GM10266 (cell line): ENCODE measurements at regions not wholly inside any gene's neighbourhood (a gene's known extent, or its start where the extent isn't known, plus 50 kb on each side); places are given as distances from the start of the nearest gene placed in this dataset.

Experiments used
- DNase-seq: peaks from one replicate; pipeline ENCODE4 v3.0.0; 2012; ENCODE audit errors: extremely low spot score
- TF ChIP-seq, protein P1 (sequence below): IDR thresholded peaks from 2 replicates; pipeline ENCODE4 v1.5.1; 2012; ENCODE audit warnings: mild to moderate bottlenecking, low read depth; ENCODE audit not compliant: control insufficient read depth, insufficient read depth; ENCODE audit errors: missing control alignments

DNA sequence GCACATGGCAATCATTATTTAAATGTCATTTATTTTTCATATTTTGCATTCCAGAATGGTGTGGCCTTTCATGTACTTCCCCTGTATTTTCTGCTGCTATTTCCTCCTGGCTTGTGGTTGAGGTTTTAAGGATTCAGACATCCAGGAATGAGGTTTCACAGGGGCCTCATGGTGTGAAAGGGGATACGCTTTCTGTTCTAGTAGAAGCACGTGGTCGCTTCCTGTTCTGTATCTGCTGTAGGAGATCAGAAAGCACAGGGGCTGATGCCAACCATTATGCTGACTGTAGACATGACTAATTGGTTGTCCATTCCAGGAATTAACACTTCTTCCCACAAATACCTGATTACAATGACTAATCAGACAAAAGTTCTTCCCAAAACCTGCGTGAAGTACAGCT is 405.9 kb downstream of the SHISA9 start:
- TF ChIP-seq, protein P1, sequence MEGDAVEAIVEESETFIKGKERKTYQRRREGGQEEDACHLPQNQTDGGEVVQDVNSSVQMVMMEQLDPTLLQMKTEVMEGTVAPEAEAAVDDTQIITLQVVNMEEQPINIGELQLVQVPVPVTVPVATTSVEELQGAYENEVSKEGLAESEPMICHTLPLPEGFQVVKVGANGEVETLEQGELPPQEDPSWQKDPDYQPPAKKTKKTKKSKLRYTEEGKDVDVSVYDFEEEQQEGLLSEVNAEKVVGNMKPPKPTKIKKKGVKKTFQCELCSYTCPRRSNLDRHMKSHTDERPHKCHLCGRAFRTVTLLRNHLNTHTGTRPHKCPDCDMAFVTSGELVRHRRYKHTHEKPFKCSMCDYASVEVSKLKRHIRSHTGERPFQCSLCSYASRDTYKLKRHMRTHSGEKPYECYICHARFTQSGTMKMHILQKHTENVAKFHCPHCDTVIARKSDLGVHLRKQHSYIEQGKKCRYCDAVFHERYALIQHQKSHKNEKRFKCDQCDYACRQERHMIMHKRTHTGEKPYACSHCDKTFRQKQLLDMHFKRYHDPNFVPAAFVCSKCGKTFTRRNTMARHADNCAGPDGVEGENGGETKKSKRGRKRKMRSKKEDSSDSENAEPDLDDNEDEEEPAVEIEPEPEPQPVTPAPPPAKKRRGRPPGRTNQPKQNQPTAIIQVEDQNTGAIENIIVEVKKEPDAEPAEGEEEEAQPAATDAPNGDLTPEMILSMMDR, result no peak
- no peak for DNase-seq

DNA sequence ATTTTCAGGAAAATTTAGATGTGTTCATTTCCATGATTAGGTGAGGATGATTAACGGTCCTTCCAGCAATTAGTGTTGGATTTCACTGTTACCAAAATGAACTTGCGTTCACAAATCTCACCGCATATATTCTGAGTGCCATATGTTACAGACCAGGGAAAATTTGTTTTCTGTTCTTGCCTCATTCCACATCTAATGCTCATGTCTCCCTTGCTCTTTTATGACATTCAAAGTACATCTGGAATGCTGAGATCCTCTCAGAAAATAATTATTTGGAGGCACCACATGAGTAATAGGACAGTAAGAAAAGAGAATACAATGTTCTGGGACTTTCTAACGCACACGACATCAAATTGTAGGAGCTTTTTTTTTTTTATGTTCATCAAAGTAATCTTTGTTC is 406.5 kb downstream of the SHISA9 start:
- TF ChIP-seq, protein P1, result no peak
- no peak for DNase-seq

DNA sequence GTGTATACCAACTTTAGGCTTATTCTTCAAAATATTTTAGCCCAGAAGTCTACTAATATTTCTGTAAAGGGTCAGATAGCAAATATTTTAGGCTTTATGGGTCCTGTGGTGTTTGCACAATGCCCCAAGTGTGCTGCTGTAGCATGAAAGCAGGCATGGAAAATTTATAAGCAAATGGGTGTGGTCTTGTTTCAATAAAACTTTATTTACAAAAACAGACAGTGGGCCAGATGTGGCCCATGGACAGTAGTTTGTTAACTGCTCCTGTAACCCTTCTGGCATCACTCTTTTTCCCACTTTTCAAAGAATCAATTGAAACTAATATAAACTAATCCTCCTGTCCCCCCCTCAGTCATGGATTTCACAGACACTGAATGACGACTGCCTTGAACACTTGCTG is 410.7 kb downstream of the SHISA9 start:
- TF ChIP-seq, protein P1, result no peak

DNA sequence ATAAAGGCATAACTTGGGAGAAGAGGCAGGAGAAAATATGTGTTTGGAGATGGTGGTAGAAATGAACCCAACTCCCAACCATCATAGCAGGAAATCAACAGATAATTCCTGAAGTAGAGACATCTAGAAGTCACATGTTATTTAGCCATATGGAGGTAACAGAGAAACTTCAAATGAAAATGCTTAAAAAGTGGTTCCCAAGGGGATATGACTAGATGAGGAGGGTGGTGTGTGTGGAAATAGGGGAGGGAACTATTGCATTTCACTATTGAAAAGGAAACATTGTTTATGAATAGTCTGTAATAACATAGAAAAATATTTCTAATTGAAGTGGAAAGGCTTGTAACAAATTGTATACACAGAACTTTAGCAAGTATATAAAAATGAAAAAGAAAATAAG is 412.0 kb downstream of the SHISA9 start:
- TF ChIP-seq, protein P1, result no peak
- DNase-seq, result no peak

More for the DNA sequence above, 410.7 kb downstream of the SHISA9 start:
- DNase-seq, result no peak

- DNase-seq, result no peak
- TF ChIP-seq, protein P1, result no peak
Measured at GRCh38 chr16:13314633-13315032, 413.2 kb downstream of the SHISA9 start.

- DNase-seq, result no peak
- TF ChIP-seq, protein P1, result no peak
Measured at GRCh38 chr16:13315642-13316427, 414.4 kb downstream of the SHISA9 start.

DNA sequence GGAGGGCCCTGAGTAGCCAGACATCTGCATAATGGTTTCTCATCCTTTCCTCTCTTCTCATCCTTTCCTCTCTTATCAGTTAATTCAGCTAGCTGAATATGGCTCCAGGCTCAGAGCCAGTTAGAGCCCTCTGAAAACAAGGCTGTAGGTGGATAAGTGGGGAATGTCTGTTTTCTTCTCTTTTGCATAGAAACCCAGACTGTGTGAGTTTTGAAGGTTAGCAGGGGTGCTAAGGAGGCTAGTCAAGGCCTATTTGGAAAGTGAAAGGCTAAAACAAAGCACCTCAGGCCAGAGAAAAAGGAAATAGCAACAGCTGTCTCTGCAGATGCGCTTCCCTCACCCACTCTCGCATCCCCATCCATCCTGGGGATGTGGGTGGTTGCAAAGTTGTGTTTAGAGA is 420.9 kb downstream of the SHISA9 start:
- TF ChIP-seq, protein P1, result no peak
- peak; percentile 20 for DNase-seq
